ENCODE measurements at regions not wholly inside any gene's neighbourhood (a gene's known extent, or its start where the extent isn't known, plus 50 kb on each side); places are given as distances from the start of the nearest gene placed in this dataset.

- no peak overlapping the region for H3K9ac ChIP-seq (ENCODE audit: low read length)
- no peak overlapping the region for H3K27ac ChIP-seq (ENCODE audit: low read length)
- no peaks in the 10 kb centered on the region for H3K27me3 ChIP-seq (ENCODE audit: low read depth, low read length)
- no peaks in the 10 kb centered on the region for H3K36me3 ChIP-seq (replicated peaks; ENCODE audit: low read depth, low read length)
- H4K20me1 ChIP-seq (ENCODE audit: insufficient read depth, low read length) = no peaks in the 10 kb centered on the region
- no peaks in the 10 kb centered on the region for H3K9me3 ChIP-seq (ENCODE audit: insufficient read depth, low read length)
- no peaks in the 10 kb centered on the region for H3K79me2 ChIP-seq (ENCODE audit: low read length)
- TF ChIP-seq EZH2phosphoT487 (IDR thresholded peaks at IDR 0.05; ENCODE audit: low read depth) (no peak), CTCF (IDR thresholded peaks at IDR 0.05; ENCODE audit: low read depth, low read length) (no peak)
- no peak overlapping the region for H3K4me3 ChIP-seq (ENCODE audit: low read length)
- H2AFZ ChIP-seq (ENCODE audit: low read depth, low read length) = no peak overlapping the region
- no peaks in the 10 kb centered on the region for H3K4me1 ChIP-seq (ENCODE audit: low read length)
- H3K4me2 ChIP-seq (ENCODE audit: low read length) = no peak overlapping the region
Measured at GRCh38 chr3:35492841-35493240, 146.5 kb upstream of the ARPP21 start.

- no peaks in the 10 kb centered on the region for H4K20me1 ChIP-seq (ENCODE audit: insufficient read depth, low read length)
- H3K4me3 ChIP-seq (ENCODE audit: low read length) = no peak overlapping the region
- H3K9me3 ChIP-seq (ENCODE audit: insufficient read depth, low read length) = no peaks in the 10 kb centered on the region
- TF ChIP-seq EZH2phosphoT487 (IDR thresholded peaks at IDR 0.05; ENCODE audit: low read depth) (no peak), CTCF (IDR thresholded peaks at IDR 0.05; ENCODE audit: low read depth, low read length) (no peak)
- H3K27ac ChIP-seq (ENCODE audit: low read length) = no peak overlapping the region
- H3K27me3 ChIP-seq (ENCODE audit: low read depth, low read length) = no peaks in the 10 kb centered on the region
- no peak overlapping the region for H3K4me2 ChIP-seq (ENCODE audit: low read length)
- H3K36me3 ChIP-seq (replicated peaks; ENCODE audit: low read depth, low read length) = no peaks in the 10 kb centered on the region
- H3K9ac ChIP-seq (ENCODE audit: low read length) = no peak overlapping the region
- no peaks in the 10 kb centered on the region for H3K4me1 ChIP-seq (ENCODE audit: low read length)
- no peaks in the 10 kb centered on the region for H3K79me2 ChIP-seq (ENCODE audit: low read length)
- 0 out of 2 replicates have a peak overlapping the region, but pooled peaks have one; percentile 28 for H2AFZ ChIP-seq (ENCODE audit: low read depth, low read length)
Measured at GRCh38 chr3:35498506-35499210, 140.7 kb upstream of the ARPP21 start.

- Histone ChIP-seq H3K4me1 (ENCODE audit: low read length) (no peaks in the 10 kb centered on the region), H2AFZ (ENCODE audit: low read depth, low read length) (no peak overlapping the region), H3K9ac (ENCODE audit: low read length) (no peak overlapping the region), H3K27me3 (ENCODE audit: low read depth, low read length) (no peaks in the 10 kb centered on the region), H3K27ac (ENCODE audit: low read length) (no peak overlapping the region), H3K4me3 (ENCODE audit: low read length) (no peak overlapping the region), H3K9me3 (ENCODE audit: insufficient read depth, low read length) (no peaks in the 10 kb centered on the region), H3K79me2 (ENCODE audit: low read length) (no peaks in the 10 kb centered on the region), H4K20me1 (ENCODE audit: insufficient read depth, low read length) (no peaks in the 10 kb centered on the region), H3K36me3 (replicated peaks; ENCODE audit: low read depth, low read length) (no peaks in the 10 kb centered on the region), H3K4me2 (ENCODE audit: low read length) (no peak overlapping the region)
- TF ChIP-seq CTCF (IDR thresholded peaks at IDR 0.05; ENCODE audit: low read depth, low read length) = no peak
- TF ChIP-seq EZH2phosphoT487 (IDR thresholded peaks at IDR 0.05; ENCODE audit: low read depth) = no peak
Measured at GRCh38 chr3:35500641-35501350, 138.5 kb upstream of the ARPP21 start.

GRCh38 chr3:35502699-35503098 lies 136.6 kb upstream of the ARPP21 start:
- H3K9me3 ChIP-seq (ENCODE audit: insufficient read depth, low read length) = no peaks in the 10 kb centered on the region
- no peak overlapping the region for H3K9ac ChIP-seq (ENCODE audit: low read length)
- H3K4me3 ChIP-seq (ENCODE audit: low read length) = no peak overlapping the region
- H4K20me1 ChIP-seq (ENCODE audit: insufficient read depth, low read length) = no peaks in the 10 kb centered on the region
- H3K4me2 ChIP-seq (ENCODE audit: low read length) = no peak overlapping the region
- H3K4me1 ChIP-seq (ENCODE audit: low read length) = no peaks in the 10 kb centered on the region
- no peaks in the 10 kb centered on the region for H3K36me3 ChIP-seq (replicated peaks; ENCODE audit: low read depth, low read length)
- H3K79me2 ChIP-seq (ENCODE audit: low read length) = no peaks in the 10 kb centered on the region
- TF ChIP-seq CTCF (IDR thresholded peaks at IDR 0.05; ENCODE audit: low read depth, low read length) (no peak), EZH2phosphoT487 (IDR thresholded peaks at IDR 0.05; ENCODE audit: low read depth) (no peak)
- H3K27me3 ChIP-seq (ENCODE audit: low read depth, low read length) = no peaks in the 10 kb centered on the region
- H3K27ac ChIP-seq (ENCODE audit: low read length) = no peak overlapping the region
- H2AFZ ChIP-seq (ENCODE audit: low read depth, low read length) = no peak overlapping the region
